OCI-LY3 (cell line): ENCODE measurements at regions not wholly inside any gene's neighbourhood (a gene's known extent, or its start where the extent isn't known, plus 50 kb on each side); places are given as distances from the start of the nearest gene placed in this dataset.

ENCODE experiments used
- H2AFZ ChIP-seq: fragments of 200-600, 300-600 bp; shearing (Covaris generic); 2 replicates; pipeline ENCODE4 v1.6.0; 2014; ENCODE audit warnings: antibody characterized with exemption, low read depth, low read length
- H3K27ac ChIP-seq: fragments of 200-600, 300-600 bp; sonication (generic); 2 replicates; pipeline ENCODE4 v1.5.1; 2014; ENCODE audit warnings: mild to moderate bottlenecking, low read length, moderate library complexity, mixed read lengths
- H3K27me3 ChIP-seq: fragments of 200-600, 300-600 bp; sonication (generic); 2 replicates; pipeline ENCODE4 v1.6.1; 2014; ENCODE audit warnings: low read depth, low read length, mixed read lengths
- H3K36me3 ChIP-seq: fragments of 200-600, 300-600 bp; sonication (generic); replicated peaks from 2 replicates; pipeline ENCODE3; 2014; ENCODE audit warnings: low read depth, low read length, mixed read lengths
- H3K4me1 ChIP-seq: fragments of 300-600, 200-600 bp; sonication (generic); 2 replicates; pipeline ENCODE4 v1.6.1; 2014; ENCODE audit warnings: low read length, mixed read lengths
- H3K4me2 ChIP-seq: fragments of 200-600, 300-600 bp; sonication (generic); 2 replicates; pipeline ENCODE4 v1.6.1; 2014; ENCODE audit warnings: low read length, mixed read lengths
- H3K4me3 ChIP-seq: fragments of 300-600, 200-600 bp; sonication (generic); 2 replicates; pipeline ENCODE4 v1.5.1; 2014; ENCODE audit warnings: antibody characterized with exemption, mild to moderate bottlenecking, low read length, moderate library complexity
- H3K79me2 ChIP-seq: fragments of 300-600, 200-600 bp; shearing (Covaris generic); 2 replicates; pipeline ENCODE4 v1.6.1; 2014; ENCODE audit warnings: mild to moderate bottlenecking, low read length, mixed read lengths
- H3K9ac ChIP-seq: fragments of 300-600, 200-600 bp; shearing (Covaris generic); 2 replicates; pipeline ENCODE4 v1.6.0; 2014; ENCODE audit warnings: mild to moderate bottlenecking, low read length, moderate library complexity
- H3K9me3 ChIP-seq: fragments of 200-600, 300-600 bp; shearing (Covaris generic); 2 replicates; pipeline ENCODE4 v1.6.1; 2014; ENCODE audit warnings: low read length, mixed read lengths; ENCODE audit not compliant: insufficient read depth
- H4K20me1 ChIP-seq: fragments of 200-600, 300-600 bp; sonication (generic); 2 replicates; pipeline ENCODE4 v1.6.1; 2016; ENCODE audit warnings: low read length, mixed read lengths; ENCODE audit not compliant: insufficient read depth
- EZH2phosphoT487 ChIP-seq: fragments of 200-600 bp; shearing (Covaris generic); IDR thresholded peaks from 2 replicates; pipeline ENCODE4 v1.6.1; 2018; ENCODE audit warnings: antibody characterized with exemption, mixed run types, low read depth
- TF ChIP-seq, protein P1 (sequence below): fragments of 200-600, 300-600 bp; sonication (generic); IDR thresholded peaks from 2 replicates; pipeline ENCODE4 v1.5.1; 2014; ENCODE audit warnings: antibody characterized with exemption, low read length, low read depth

DNA sequence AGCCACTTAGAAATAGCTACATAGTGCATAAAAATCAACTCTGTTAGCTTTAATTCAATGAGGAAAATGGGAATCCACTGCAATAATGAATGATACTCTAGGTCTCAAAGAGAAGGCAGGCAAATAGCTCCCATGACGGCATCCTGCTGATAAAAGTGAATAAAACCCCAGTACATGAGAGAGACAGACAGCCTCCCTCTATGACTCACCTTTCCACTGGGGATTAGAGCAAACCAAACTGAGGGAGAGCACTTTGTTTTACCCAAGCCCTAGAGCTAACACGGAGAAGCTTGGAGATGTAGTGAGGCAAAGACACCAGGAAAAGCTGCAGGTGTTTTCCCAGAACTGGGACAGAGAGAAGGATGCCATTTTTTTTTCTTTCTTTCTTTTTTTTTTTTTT, 621.9 kb downstream of the LRRIQ3 start:
- no peak overlapping the region for H3K4me3 ChIP-seq
- no peaks in the 10 kb centered on the region for H3K4me1 ChIP-seq
- H3K36me3 ChIP-seq: no peaks in the 10 kb centered on the region
- H3K9ac ChIP-seq: no peak overlapping the region
- TF ChIP-seq, protein P1, sequence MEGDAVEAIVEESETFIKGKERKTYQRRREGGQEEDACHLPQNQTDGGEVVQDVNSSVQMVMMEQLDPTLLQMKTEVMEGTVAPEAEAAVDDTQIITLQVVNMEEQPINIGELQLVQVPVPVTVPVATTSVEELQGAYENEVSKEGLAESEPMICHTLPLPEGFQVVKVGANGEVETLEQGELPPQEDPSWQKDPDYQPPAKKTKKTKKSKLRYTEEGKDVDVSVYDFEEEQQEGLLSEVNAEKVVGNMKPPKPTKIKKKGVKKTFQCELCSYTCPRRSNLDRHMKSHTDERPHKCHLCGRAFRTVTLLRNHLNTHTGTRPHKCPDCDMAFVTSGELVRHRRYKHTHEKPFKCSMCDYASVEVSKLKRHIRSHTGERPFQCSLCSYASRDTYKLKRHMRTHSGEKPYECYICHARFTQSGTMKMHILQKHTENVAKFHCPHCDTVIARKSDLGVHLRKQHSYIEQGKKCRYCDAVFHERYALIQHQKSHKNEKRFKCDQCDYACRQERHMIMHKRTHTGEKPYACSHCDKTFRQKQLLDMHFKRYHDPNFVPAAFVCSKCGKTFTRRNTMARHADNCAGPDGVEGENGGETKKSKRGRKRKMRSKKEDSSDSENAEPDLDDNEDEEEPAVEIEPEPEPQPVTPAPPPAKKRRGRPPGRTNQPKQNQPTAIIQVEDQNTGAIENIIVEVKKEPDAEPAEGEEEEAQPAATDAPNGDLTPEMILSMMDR: no peak
- no peak for TF ChIP-seq EZH2phosphoT487
- H3K79me2 ChIP-seq: no peaks in the 10 kb centered on the region
- no peak overlapping the region for H2AFZ ChIP-seq
- no peaks in the 10 kb centered on the region for H4K20me1 ChIP-seq
- no peak overlapping the region for H3K27ac ChIP-seq
- no peaks in the 10 kb centered on the region for H3K27me3 ChIP-seq
- no peak overlapping the region for H3K4me2 ChIP-seq
- H3K9me3 ChIP-seq: no peaks in the 10 kb centered on the region

DNA sequence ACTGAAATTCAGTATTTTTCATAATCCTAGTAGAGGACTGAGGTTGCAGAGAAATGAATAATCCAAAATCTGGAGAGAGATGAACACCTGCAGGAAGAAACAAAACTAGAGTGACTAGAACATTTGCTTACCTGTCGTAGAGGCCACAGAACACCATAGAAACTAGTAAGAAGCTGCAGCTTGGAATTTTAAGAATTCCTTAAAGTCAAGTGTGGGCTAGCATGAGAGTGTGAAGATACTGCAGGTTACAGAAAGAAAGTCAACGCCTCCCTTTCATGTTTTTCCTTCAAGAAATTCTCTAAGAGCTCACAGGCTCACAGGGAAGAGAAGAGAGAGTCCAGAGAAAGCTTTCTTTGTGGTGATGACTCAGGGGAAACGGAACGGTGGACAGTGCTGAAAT, 633.7 kb downstream of the LRRIQ3 start:
- no peaks in the 10 kb centered on the region for H3K36me3 ChIP-seq
- no peaks in the 10 kb centered on the region for H3K9me3 ChIP-seq
- TF ChIP-seq, protein P1: no peak
- no peak for TF ChIP-seq EZH2phosphoT487

DNA sequence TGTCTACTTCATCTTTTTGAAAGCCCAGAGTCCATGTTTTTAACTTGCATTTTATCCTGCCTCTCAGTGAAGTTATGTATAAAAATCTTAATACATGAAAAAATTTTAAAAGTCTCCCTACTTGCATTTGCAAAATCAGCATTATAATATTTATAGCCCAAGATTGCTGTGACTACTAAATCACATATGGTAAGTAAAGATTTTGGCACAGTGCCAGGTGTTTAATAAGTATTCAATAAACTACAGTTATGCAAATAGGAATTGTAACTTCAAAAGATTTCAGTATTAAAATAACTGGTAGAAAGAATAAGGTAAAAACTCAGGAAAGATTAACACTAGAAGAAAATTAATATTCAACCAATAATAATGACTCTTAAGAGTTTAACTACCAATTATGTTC, 641.7 kb downstream of the LRRIQ3 start:
- Histone ChIP-seq H3K4me3 (no peak overlapping the region), H4K20me1 (no peaks in the 10 kb centered on the region), H3K27ac (no peak overlapping the region), H3K79me2 (no peaks in the 10 kb centered on the region), H3K27me3 (no peaks in the 10 kb centered on the region), H3K4me1 (no peaks in the 10 kb centered on the region), H3K9me3 (no peaks in the 10 kb centered on the region), H3K9ac (no peak overlapping the region), H3K36me3 (no peaks in the 10 kb centered on the region), H2AFZ (no peak overlapping the region), H3K4me2 (no peak overlapping the region)
- no peak for TF ChIP-seq EZH2phosphoT487
- TF ChIP-seq, protein P1: no peak

More for the DNA sequence above, 633.7 kb downstream of the LRRIQ3 start:
- no peak overlapping the region for H3K9ac ChIP-seq
- no peaks in the 10 kb centered on the region for H3K4me1 ChIP-seq
- H2AFZ ChIP-seq: no peak overlapping the region
- no peak overlapping the region for H3K4me3 ChIP-seq
- H3K79me2 ChIP-seq: no peaks in the 10 kb centered on the region
- H4K20me1 ChIP-seq: no peaks in the 10 kb centered on the region
- no peak overlapping the region for H3K27ac ChIP-seq
- no peaks in the 10 kb centered on the region for H3K27me3 ChIP-seq
- H3K4me2 ChIP-seq: no peak overlapping the region

DNA sequence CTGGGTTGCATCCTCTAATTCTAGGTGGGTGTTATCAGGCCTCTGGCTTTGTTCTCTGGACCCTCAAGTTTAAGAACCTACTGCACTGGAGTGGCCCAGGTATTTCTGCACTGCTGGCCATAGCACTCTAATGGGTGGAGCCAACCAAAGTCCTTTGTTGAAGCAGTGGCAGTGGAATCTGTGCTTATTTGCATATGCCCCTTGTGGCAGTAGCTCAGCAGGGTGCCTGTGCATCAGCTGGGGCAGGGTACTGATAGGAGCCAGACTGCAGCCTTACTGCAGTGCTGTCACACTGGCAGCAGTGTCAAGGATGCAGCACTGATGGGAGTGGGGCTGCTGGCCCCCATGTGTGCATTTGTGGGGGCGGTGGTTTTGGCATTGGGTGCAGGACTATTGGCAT, 660.6 kb downstream of the LRRIQ3 start:
- Histone ChIP-seq H3K4me1 (no peaks in the 10 kb centered on the region), H3K4me2 (no peak overlapping the region), H3K4me3 (no peak overlapping the region), H3K27me3 (no peaks in the 10 kb centered on the region), H3K36me3 (no peaks in the 10 kb centered on the region), H2AFZ (no peak overlapping the region), H3K9ac (no peak overlapping the region), H3K27ac (no peak overlapping the region), H4K20me1 (no peaks in the 10 kb centered on the region), H3K79me2 (no peaks in the 10 kb centered on the region), H3K9me3 (no peaks in the 10 kb centered on the region)
- no peak for TF ChIP-seq EZH2phosphoT487
- TF ChIP-seq, protein P1: no peak
